NCI-H69 (cell line): ENCODE measurements at regions not wholly inside any gene's neighbourhood (a gene's known extent, or its start where the extent isn't known, plus 50 kb on each side); places are given as distances from the start of the nearest gene placed in this dataset.
"Not testable (repeated sequence)": the region's sequence is repeated elsewhere in the genome, so short reads cannot be mapped to it uniquely, and the experiment has no call there.

Experiments used
- DNase-seq: peaks from one replicate; lab custom pipeline; 2025; lab: John Stamatoyannopoulos, UW

DNA sequence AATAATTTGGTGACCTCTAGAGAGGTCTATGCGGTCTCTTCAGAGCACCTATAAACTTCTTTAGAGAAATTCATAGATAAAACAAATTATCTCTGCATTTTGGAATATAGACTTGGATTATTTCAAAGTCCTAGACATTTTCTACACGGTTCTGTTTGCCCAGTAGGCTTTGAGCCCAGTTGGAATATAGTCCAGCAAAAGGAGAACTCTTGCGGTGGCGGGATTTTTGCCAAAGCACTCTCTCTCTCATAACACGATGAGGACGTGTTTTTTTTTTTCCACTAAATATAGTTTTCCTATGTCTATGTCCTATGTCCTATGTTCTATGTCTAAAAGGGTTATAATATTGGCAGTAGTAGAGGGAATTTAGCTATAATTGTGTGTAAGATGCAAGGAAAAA, 164.9 kb upstream of the AGR3 start:
- no peak for DNase-seq

- not testable (repeated sequence) for DNase-seq
Observed at GRCh38 chr7:17053164-17053563, 171.4 kb upstream of the AGR3 start.

- DNase-seq = no peak
Observed at GRCh38 chr7:17054206-17054605, 172.4 kb upstream of the AGR3 start.

DNA sequence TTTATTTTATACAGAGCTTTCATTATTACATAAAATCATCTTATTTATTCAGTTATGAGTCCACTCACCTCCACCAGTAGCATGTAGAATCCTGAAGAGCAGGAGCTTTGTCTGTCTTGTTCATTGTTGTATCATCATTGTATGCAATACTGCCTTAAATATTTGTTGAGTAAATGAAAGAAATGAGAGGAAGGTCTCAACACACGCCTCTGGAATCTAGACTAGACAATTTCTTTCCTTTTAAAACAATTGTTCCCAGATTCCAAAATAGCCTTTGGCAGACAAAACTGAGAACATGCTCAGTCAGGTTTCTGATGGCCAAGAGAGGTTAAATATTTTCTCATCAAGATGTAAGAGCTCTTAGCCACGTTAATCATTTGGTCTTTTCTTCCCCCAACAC, 173.1 kb upstream of the AGR3 start:
- no peak for DNase-seq

DNA sequence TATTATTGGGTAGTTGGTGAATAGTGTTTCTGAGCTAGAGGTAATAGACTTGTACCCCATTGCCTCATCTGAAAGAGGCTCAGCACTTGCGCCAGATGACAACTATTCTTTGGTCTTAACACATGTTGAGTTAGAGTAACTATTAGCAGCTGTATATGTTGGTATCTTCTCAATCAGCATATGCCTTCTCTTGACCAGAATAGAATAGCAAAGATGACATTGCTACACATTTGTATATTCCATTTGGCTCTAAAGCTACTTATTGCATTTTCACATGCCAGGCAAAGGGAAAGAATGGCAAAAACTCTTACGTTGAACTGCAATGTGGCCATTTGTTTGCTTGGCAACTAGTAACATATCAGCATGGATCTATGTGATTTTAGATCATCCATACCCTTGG, 173.8 kb upstream of the AGR3 start:
- no peak for DNase-seq

GRCh38 chr7:17056491-17057142, 174.8 kb upstream of the AGR3 start:
- DNase-seq = no peak

- DNase-seq = no peak
Observed at GRCh38 chr7:17057143-17057509, 175.3 kb upstream of the AGR3 start.

GRCh38 chr7:17058568-17058967, 176.8 kb upstream of the AGR3 start:
- DNase-seq = no peak

GRCh38 chr7:17060051-17060450, 178.3 kb upstream of the AGR3 start:
- DNase-seq = no peak

- DNase-seq = no peak
Observed at GRCh38 chr7:17061443-17061842, 179.7 kb upstream of the AGR3 start.

GRCh38 chr7:17062151-17063044, 180.6 kb upstream of the AGR3 start:
- no peak for DNase-seq

- no peak for DNase-seq
Observed at GRCh38 chr7:17063045-17063383, 181.2 kb upstream of the AGR3 start.

DNA sequence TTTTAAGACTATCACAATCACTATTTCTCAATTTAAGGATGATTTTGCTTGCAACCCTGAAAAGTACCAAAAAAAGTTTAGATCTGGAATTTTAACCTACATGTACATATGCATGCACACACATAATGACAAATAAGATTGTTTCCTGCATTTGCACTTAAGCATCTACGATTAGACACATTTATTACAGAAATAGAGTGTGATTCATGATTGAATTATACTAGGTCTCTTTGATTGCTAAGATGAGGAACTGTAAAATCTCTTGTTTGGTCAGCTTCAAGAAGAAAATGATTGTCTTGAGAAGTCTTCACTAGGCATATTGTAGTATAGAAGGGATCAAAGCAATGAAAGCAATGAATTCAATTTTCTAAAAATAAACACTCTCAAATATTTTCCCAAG, 185.9 kb upstream of the AGR3 start:
- no peak for DNase-seq

- no peak for DNase-seq
Observed at GRCh38 chr7:17069146-17069545, 187.4 kb upstream of the AGR3 start.

GRCh38 chr7:17070231-17070708, 188.5 kb upstream of the AGR3 start:
- DNase-seq = no peak

DNA sequence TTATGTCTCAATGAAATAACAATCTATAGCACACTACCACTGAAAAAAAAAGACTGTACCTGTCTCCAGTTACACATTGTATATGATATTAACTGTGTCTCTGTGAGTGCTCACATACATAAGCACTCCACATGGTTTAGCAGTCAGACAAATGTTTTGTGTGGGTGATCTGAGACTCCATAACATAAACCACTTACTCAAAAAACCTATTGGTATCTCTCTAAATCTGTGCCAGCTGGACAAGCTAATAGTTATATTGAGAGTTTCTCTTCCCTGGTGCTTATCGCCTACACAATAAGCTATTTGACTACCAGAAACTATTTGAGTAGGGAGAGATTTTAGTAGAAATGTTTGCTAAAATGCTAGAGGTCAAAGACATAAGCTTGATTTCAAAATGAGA, 190.1 kb upstream of the AGR3 start:
- no peak for DNase-seq

DNA sequence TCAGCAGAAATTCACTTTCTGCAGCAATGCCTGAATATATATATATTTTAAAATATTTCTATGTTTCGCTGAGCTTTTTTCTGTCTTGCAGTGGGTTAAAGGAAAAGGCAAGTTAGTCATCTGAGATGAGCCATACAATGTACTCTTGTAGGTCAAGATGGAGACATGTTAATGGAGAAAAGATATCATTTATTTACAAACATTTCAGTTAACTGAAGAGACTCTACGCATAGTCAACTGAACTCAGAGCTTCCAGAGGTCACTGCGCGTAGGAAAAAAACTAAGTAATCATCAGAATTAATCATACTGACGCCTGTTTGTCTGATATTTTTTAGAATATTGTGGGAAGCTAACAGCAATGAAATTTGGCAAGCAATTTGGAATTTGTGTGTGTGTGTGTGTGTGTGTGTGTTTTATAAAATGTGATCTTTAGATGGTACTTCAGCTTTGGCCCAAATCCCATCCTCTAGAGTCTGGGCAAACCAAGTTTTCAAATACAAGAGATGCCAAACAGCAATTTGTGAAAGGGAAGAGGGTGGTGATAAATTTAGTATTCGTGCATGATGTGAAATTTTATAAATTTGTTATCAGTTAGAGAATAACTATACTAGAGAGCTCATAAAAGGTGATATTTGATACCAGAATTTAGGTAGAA, 193.9 kb upstream of the AGR3 start:
- DNase-seq = no peak

DNA sequence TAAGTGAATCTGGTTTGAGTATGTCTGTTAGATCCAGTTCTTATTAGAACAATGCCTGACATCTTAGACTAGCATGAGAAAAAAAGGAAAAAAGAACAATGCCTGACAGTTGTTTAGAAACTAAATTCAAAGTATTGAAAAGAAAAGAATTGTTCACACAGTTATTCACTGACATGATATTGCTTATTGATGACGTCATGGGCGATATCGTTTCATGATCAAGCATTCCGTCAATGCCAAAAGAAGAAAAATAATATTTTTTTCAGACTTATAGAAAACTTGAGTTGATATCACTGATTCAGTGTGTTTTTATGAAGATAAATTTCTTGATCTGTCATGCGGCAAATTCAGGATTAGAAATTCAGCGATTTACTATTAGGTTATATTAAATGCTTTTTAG, 196.5 kb upstream of the AGR3 start:
- DNase-seq = no peak

DNA sequence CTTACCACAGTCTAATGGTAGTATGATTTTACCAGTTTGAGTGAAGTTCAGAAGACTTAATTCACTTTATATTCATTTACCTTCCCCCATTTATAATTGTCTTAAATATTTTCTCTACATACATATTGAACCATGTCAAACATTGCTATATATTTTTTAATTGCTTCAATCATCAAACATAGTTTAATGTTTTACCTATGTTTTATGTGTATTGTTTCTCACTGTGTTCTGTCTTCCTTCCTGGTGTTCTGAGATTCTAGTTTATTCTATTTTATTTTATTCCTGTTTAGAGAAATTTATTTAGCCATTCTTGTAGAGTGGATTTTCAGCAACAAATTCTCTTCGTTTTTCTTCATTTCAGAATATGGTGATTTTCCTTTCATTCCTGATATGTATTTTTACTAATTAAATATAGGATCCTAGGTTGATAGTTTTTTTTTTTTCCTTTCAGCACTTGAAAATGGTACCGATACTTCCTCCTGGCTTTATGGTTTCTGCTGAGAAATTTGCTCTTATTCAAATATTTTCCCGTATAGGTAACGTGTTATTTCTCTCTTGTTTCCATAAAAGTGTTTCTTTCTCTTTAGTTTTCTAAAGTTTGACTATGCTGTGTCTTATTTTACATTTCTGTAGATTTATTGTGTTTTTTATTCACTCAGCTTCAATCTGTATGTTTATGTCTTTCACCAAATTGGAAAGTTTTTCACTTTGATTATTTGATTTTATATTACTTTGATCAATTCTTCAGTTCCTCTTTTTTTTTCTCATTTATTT, 201.8 kb upstream of the AGR3 start:
- DNase-seq = no peak

GRCh38 chr7:17084166-17084475, 202.3 kb upstream of the AGR3 start:
- no peak for DNase-seq

- DNase-seq = no peak
Observed at GRCh38 chr7:17085186-17085585, 203.4 kb upstream of the AGR3 start.

GRCh38 chr7:17086403-17086802, 204.6 kb upstream of the AGR3 start:
- DNase-seq = no peak

GRCh38 chr7:17090751-17091150, 207.7 kb upstream of the AHR start:
- DNase-seq = no peak
